T-cell (primary cell): ENCODE measurements at regions not wholly inside any gene's neighbourhood (a gene's known extent, or its start where the extent isn't known, plus 50 kb on each side); places are given as distances from the start of the nearest gene placed in this dataset.

Experiments used
- ATAC-seq, 4 experiments: fragments of 200-7000 bp in 3 of 4; fragments of 150-1000 bp in 1 of 4; cut with Tn5 transposase; replicated peaks in 1 of 4; 1 replicate in 3 of 4; 2 replicates in 1 of 4; pipeline ENCODE4 v1.10.0; 2021; ENCODE audit warnings: moderate library complexity in 3 of 4, mild to moderate bottlenecking in 2 of 4, moderate number of reproducible peaks in 1 of 4
- CTCF ChIA-PET, 2 donors: fragments of 300-600 bp; sonication (Branson Sonifier 250); formaldehyde crosslinking; loops; one replicate each; lab custom pipeline; 2022; ENCODE audit warnings: antibody characterized with exemption in 2 of 2; lab: Charles Lee
- POLR2A ChIA-PET, 2 donors: fragments of 300-600 bp; sonication (Branson Sonifier 250); formaldehyde crosslinking; loops; one replicate each; lab custom pipeline; 2022; ENCODE audit warnings: antibody characterized with exemption in 2 of 2; lab: Charles Lee
- DNase-seq, 35 experiments: peaks; one replicate each; pipeline versions ENCODE4 v3.0.0 to v3.0.0-alpha.2; 2013 to 2023
- H3K27ac ChIP-seq: one replicate; pipeline ENCODE4 v1.5.1; 2013; ENCODE audit warnings: low read length
- H3K27me3 ChIP-seq, 2 experiments: replicated peaks in 1 of 2; 1 replicate in 1 of 2; 2 replicates in 1 of 2; pipeline versions ENCODE4 v1.6.1 to v1.7.0; 2013; ENCODE audit warnings: low read length in 1 of 2, mixed read lengths in 1 of 2; ENCODE audit not compliant: control insufficient read depth in 2 of 2, insufficient read depth in 2 of 2; ENCODE audit errors: extremely low read depth in 1 of 2
- H3K36me3 ChIP-seq, 2 donors: 1 replicate in 1 of 2; 2 replicates in 1 of 2; pipeline versions ENCODE4 v1.6.1 to v1.7.0; 2013; ENCODE audit warnings: low read length in 1 of 2; ENCODE audit not compliant: control insufficient read depth in 2 of 2, insufficient read depth in 1 of 2; ENCODE audit errors: extremely low read depth in 1 of 2
- H3K4me1 ChIP-seq, 2 experiments: 1 replicate in 1 of 2; 2 replicates in 1 of 2; pipeline versions ENCODE4 v1.6.1 to v1.7.0; 2013; ENCODE audit warnings: low read length in 2 of 2, mixed read lengths in 1 of 2; ENCODE audit not compliant: insufficient read depth in 2 of 2, control insufficient read depth in 1 of 2; ENCODE audit errors: extremely low read depth in 1 of 2
- H3K4me3 ChIP-seq, 2 donors: 1 replicate in 1 of 2; 2 replicates in 1 of 2; pipeline versions ENCODE4 v1.5.1 to v1.7.0; 2013; ENCODE audit warnings: mild to moderate bottlenecking in 2 of 2, low read length in 1 of 2, moderate library complexity in 1 of 2; ENCODE audit not compliant: control insufficient read depth in 1 of 2; ENCODE audit errors: extremely low read depth in 1 of 2
- H3K9me3 ChIP-seq: 2 replicates; pipeline ENCODE4 v1.7.0; 2013
- H3K27ac Mint-ChIP-seq, 2 donors: one replicate each; pipeline ENCODE4 v1.8.0; 2020 to 2021; ENCODE audit warnings: mild to moderate bottlenecking in 2 of 2, mixed read lengths in 2 of 2
- H3K27me3 Mint-ChIP-seq, 2 donors: one replicate each; pipeline ENCODE4 v1.8.0; 2021 to 2022; ENCODE audit warnings: mixed read lengths in 2 of 2
- H3K36me3 Mint-ChIP-seq: one replicate; pipeline ENCODE4 v1.8.0; 2021; ENCODE audit warnings: mixed read lengths
- H3K4me1 Mint-ChIP-seq, 3 donors: one replicate each; pipeline ENCODE4 v1.8.0; 2020 to 2022; ENCODE audit warnings: mixed read lengths in 3 of 3, mild to moderate bottlenecking in 1 of 3
- H3K4me3 Mint-ChIP-seq, 3 donors: one replicate each; pipeline ENCODE4 v1.8.0; 2020 to 2022; ENCODE audit warnings: mild to moderate bottlenecking in 3 of 3, mixed read lengths in 3 of 3, moderate library complexity in 3 of 3
- H3K9me3 Mint-ChIP-seq, 3 donors: one replicate each; pipeline ENCODE4 v1.8.0; 2020 to 2022; ENCODE audit warnings: mixed read lengths in 3 of 3
- WGBS: methylation state at CpG from one replicate; pipeline ENCODE4 v1.1.5; 2013; ENCODE audit warnings: missing lambda C conversion rate; ENCODE audit not compliant: insufficient coverage; 5-methylcytosine and 5-hydroxymethylcytosine counted together

DNA sequence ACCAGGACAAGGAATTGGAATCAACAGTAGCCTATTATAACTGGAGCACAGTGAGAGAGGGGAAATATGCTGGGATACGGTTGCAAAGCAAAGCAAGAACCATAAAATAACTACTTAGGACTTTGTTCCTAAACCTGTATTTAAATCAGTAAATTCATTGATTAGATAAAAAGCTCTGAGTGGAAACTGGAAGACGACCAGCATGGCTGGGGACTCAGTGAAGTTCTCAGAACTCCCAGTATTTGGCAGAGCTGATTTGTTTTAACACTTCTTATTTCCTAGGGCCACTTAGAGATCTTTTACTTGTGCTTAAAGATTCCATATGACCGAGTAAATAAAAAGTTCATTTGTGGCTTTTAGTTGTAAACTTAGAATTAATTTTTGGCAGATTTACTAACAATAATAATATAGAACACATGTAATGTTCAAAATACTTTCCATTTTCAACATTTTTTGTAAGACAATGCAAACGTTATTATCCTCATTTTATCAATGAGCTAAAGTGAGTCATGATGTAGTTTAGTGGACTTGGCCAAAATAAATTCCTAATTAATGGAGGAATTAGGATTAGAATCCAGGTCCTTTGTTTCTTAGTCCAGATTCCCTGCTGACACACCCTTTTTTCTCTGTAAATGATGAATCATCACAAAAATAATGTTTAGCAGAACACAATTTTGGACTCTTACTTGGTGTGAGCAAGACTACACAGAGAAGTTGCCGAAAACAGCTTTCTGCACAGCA is 392.9 kb downstream of the GJA1 start:
- Histone ChIP-seq H3K4me1 (no peaks in the 10 kb centered on the region), H3K36me3 (no peaks in the 10 kb centered on the region), H3K27ac (no peak overlapping the region), H3K9me3 (no peaks in the 10 kb centered on the region), H3K4me3 (no peak overlapping the region), H3K27me3 (no peaks in the 10 kb centered on the region)
- Mint-ChIP-seq H3K27me3 (no peaks in the 10 kb centered on the region), H3K9me3 (no peaks in the 10 kb centered on the region), H3K27ac (no peak overlapping the region), H3K4me3 (no peak overlapping the region), H3K4me1 (no peaks in the 10 kb centered on the region), H3K36me3 (no peaks in the 10 kb centered on the region)
- no CpG with 5 or more reads among the region's 5 CpGs for WGBS
- CTCF ChIA-PET, result no interaction called here
- ATAC-seq (no peak), DNase-seq (no peak)
- POLR2A ChIA-PET, result interaction anchor here in 1 of 2 donors (0.6 kb wide), 1 partner anchor 385 kb away, joined by 3 read pairs; no protein-coding TSS in a partner anchor

DNA sequence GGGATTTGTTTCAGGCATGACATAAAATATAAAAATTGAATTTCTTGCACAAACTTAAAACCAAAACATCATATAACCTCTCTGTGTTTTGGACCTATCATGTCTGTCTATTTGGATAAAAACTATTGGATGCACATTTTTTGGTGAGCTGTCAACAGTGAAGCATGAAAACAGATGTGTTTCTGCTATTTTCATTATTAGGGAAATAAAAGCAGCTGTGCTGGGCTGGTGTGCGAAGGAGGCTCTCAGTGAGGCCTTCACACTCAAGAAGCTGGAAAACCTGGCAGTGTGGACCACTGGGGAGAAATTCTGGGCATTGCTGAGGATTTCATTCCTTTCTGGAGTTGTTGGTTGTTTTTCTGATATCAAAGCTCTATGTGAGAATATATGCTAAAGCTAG is 395.3 kb downstream of the GJA1 start:
- DNase-seq, result no peak
- H3K4me3 ChIP-seq, result no peak overlapping the region
- Mint-ChIP-seq H3K4me1 (no peaks in the 10 kb centered on the region), H3K4me3 (no peak overlapping the region), H3K36me3 (no peaks in the 10 kb centered on the region), H3K9me3 (no peaks in the 10 kb centered on the region), H3K27me3 (no peaks in the 10 kb centered on the region), H3K27ac (no peak overlapping the region)
- no peaks in the 10 kb centered on the region for H3K36me3 ChIP-seq
- no peaks in the 10 kb centered on the region for H3K4me1 ChIP-seq
- POLR2A ChIA-PET, result no interaction called here
- no peak for ATAC-seq
- WGBS, result 100% methylated on average over 1 of the region's 1 CpG
- CTCF ChIA-PET, result interaction anchor here in 1 of 2 donors (1.1 kb wide), 1 partner anchor 13 kb away, joined by 3 read pairs; no protein-coding TSS in a partner anchor
- H3K9me3 ChIP-seq, result no peaks in the 10 kb centered on the region
- H3K27ac ChIP-seq, result no peak overlapping the region
- no peaks in the 10 kb centered on the region for H3K27me3 ChIP-seq

DNA sequence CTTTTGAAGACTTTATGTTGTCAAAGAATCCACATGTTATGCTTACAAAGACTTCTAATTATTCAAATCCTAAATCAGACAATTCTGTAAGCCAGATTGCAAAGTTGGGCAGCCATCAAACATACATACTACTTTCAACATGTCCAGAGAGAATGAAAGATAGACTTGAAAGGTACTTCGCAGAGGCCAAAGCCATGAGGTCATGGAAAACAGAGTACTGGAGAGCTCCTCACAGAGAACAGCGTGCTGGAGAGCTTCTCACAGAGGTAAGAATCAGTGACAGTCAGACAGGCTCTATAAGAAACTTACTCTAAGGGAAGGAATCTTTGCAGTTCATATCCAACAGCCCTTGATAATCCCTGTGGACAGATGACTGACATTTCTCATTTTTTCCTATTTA is 400.2 kb downstream of the GJA1 start:
- CTCF ChIA-PET, result no interaction called here
- 72% methylated on average over 2 of the region's 2 CpGs for WGBS

DNA sequence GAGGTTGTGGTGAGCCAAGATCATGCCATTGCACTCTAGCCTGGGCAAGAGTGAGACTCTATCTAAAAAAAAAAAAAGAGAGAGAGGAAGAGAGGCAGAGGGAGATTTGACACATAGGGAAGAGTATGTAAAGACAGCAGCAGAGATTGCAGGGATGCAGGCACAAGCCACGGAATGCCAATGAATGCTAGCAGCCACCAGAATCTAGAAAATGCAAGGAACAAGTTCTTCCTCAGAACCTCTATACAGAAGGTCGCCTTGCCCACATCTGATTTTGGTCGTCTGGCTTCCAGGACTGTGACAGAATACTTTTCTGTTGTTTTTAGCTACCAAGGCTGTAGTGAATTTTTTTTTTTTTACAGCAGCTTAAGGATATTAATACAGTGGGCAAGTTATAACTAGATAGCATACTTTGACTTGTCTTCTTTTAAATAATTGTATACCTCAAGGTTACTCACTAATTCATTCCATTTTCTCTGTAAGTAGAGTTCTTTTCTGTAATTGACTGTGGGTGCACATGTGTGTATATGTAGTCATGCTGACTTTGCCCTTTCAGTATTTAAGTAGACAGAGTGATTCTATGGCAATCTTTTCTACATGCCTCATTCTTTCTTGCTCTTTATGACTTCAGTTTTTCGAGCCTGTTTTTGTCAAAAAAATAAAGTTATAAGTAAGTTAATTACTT is 402.2 kb downstream of the GJA1 start:
- Mint-ChIP-seq H3K36me3 (no peaks in the 10 kb centered on the region), H3K9me3 (no peaks in the 10 kb centered on the region), H3K4me3 (no peak overlapping the region), H3K27me3 (no peaks in the 10 kb centered on the region), H3K4me1 (peaks cover 3 to 12% (median 9%) of the 10 kb centered on the region in 3 donors), H3K27ac (no peak overlapping the region)
- DNase-seq, result no peak
- WGBS, result no CpG with 5 or more reads among the region's 4 CpGs
- H3K4me1 ChIP-seq, result peaks cover 0 to 5% of the 10 kb centered on the region in 2 experiments
- H3K36me3 ChIP-seq, result no peaks in the 10 kb centered on the region
- POLR2A ChIA-PET, result no interaction called here
- CTCF ChIA-PET, result no interaction called here
- ATAC-seq, result no peak
- H3K27ac ChIP-seq, result no peak overlapping the region
- no peaks in the 10 kb centered on the region for H3K27me3 ChIP-seq
- H3K4me3 ChIP-seq, result no peak overlapping the region
- no peaks in the 10 kb centered on the region for H3K9me3 ChIP-seq

More for the DNA sequence above, 400.2 kb downstream of the GJA1 start:
- Mint-ChIP-seq H3K27me3 (no peaks in the 10 kb centered on the region), H3K27ac (no peak overlapping the region), H3K9me3 (no peaks in the 10 kb centered on the region), H3K4me3 (no peak overlapping the region), H3K36me3 (no peaks in the 10 kb centered on the region), H3K4me1 (peaks cover 3 to 12% (median 9%) of the 10 kb centered on the region in 3 donors)
- Histone ChIP-seq H3K9me3 (no peaks in the 10 kb centered on the region), H3K27me3 (no peaks in the 10 kb centered on the region), H3K4me1 (peaks cover 0 to 5% of the 10 kb centered on the region in 2 experiments), H3K36me3 (no peaks in the 10 kb centered on the region), H3K27ac (no peak overlapping the region), H3K4me3 (no peak overlapping the region)
- DNase-seq (no peak), ATAC-seq (no peak)
- POLR2A ChIA-PET, result no interaction called here

DNA sequence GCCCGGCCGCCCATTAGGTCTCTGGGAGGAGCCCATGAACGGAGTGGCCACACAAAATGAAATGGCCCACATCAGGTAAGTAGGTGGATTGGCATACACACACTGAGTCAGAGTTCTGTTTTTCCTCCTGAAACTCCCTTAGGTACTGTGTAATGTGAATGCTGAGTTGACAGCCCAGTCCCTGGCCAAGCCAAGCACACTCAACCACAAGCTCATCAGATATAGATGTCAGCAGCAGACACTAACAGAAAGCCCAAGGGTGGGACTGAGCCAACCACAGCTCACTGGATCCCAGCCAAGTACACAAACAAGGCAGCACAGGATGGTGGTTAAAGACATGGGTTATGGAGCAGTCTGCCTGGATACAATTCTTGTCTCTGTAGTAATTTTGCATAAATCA is 403.4 kb downstream of the GJA1 start:
- Histone ChIP-seq H3K4me3 (no peak overlapping the region), H3K9me3 (no peaks in the 10 kb centered on the region), H3K36me3 (no peaks in the 10 kb centered on the region), H3K27me3 (no peaks in the 10 kb centered on the region), H3K27ac (no peak overlapping the region), H3K4me1 (peaks cover 0 to 5% of the 10 kb centered on the region in 2 experiments)
- Mint-ChIP-seq H3K9me3 (no peaks in the 10 kb centered on the region), H3K4me3 (no peak overlapping the region), H3K4me1 (peaks cover 3 to 12% (median 9%) of the 10 kb centered on the region in 3 donors), H3K36me3 (no peaks in the 10 kb centered on the region), H3K27me3 (no peaks in the 10 kb centered on the region), H3K27ac (no peak overlapping the region)
- CTCF ChIA-PET, result no interaction called here
- peak in 6 of 35 experiments; percentile 1 to 26 (median 4) for DNase-seq
- POLR2A ChIA-PET, result interaction anchor here in 1 of 2 donors (0.5 kb wide), 1 partner anchor 1756 kb away, joined by 3 read pairs; no protein-coding TSS in a partner anchor
- no CpG with 5 or more reads among the region's 3 CpGs for WGBS
- ATAC-seq, result peak in 3 of 4 experiments; percentile 26 to 70 (median 47)

DNA sequence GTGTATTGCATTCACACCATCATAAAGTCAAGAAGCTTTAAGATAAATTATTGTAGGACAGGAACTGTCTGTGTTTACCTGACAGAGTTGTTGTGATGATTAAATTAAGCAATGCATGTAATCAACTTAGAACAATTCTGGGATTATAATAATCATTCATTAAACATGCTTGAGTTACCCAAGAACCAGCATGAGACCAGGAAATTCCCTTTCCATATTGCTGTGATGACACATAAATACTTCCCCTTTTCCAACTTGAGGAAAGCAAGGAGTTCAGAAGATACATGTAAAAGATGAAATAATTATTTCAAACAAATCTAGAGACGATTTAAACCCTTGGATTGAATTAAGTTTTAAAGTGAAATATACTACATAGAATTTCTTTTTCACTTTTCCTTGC is 404.4 kb downstream of the GJA1 start:
- Mint-ChIP-seq H3K27me3 (no peaks in the 10 kb centered on the region), H3K36me3 (no peaks in the 10 kb centered on the region), H3K4me1 (peaks cover 3 to 17% (median 9%) of the 10 kb centered on the region in 3 donors), H3K27ac (no peak overlapping the region), H3K4me3 (no peak overlapping the region), H3K9me3 (no peaks in the 10 kb centered on the region)
- no CpG with 5 or more reads among the region's 1 CpG for WGBS
- Histone ChIP-seq H3K4me1 (peaks cover 0 to 5% of the 10 kb centered on the region in 2 experiments), H3K9me3 (no peaks in the 10 kb centered on the region), H3K4me3 (no peak overlapping the region), H3K27me3 (no peaks in the 10 kb centered on the region), H3K27ac (no peak overlapping the region), H3K36me3 (no peaks in the 10 kb centered on the region)
- ATAC-seq, result no peak
- CTCF ChIA-PET, result no interaction called here
- no peak for DNase-seq
- POLR2A ChIA-PET, result no interaction called here
